ENCODE measurements at regions not wholly inside any gene's neighbourhood (a gene's known extent, or its start where the extent isn't known, plus 50 kb on each side); places are given as distances from the start of the nearest gene placed in this dataset.

DNA sequence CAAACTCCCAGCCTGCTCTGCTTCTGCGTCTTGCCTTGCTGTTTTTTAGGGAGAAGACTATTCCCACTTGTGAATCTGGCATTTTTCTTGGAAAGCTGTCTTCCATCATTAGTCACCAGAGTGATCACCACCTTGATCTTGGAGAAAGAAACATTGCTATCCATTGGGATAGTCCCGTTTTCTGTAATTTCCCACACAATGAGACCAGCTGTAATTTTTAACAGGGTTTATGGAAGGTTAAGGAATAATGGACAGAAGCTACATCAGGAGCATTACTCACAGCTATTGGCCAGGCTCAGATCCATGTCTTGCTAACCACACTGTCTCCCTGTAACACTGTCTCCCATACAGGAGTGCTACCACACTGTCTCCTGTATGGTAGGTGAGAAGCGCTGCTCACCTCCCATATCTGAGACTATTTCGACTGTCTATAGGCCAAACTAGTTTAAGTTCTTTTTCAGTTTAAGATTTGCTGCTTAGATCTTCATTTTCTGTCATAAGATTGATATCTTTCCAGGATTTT is 523.0 kb downstream of the SPRY1 start:
- no peak for TF ChIP-seq GATA2 (IDR thresholded peaks at IDR 0.05; ENCODE audit: low read depth, low read length)
- no peak for TF ChIP-seq GATA3 (IDR thresholded peaks at IDR 0.05; ENCODE audit: low read depth, low read length)

All from SH-SY5Y (cell line).